Mesenchymal stem cell (in vitro differentiated cells and primary cell): ENCODE measurements at regions not wholly inside any gene's neighbourhood (a gene's known extent, or its start where the extent isn't known, plus 50 kb on each side); places are given as distances from the start of the nearest gene placed in this dataset.

ENCODE experiments used
- DNase-seq: peaks from one replicate; pipeline ENCODE4 v3.0.0-alpha.2; 2013
- H2AFZ ChIP-seq: one replicate; pipeline ENCODE4 v1.6.1; 2013; ENCODE audit warnings: low read depth, mild to moderate bottlenecking, control low read depth, inconsistent platforms, low read length, moderate library complexity
- H2AK5ac ChIP-seq: 2 replicates; pipeline ENCODE4 v1.6.1; 2013; ENCODE audit warnings: low read length, moderate library complexity, mild to moderate bottlenecking, inconsistent platforms; ENCODE audit not compliant: severe bottlenecking
- H2BK120ac ChIP-seq: one replicate; pipeline ENCODE4 v1.6.1; 2013; ENCODE audit warnings: low read depth, mild to moderate bottlenecking, inconsistent platforms, low read length, moderate library complexity
- H2BK12ac ChIP-seq, 2 experiments: one replicate each; pipeline ENCODE4 v1.6.1; 2013; ENCODE audit warnings: inconsistent platforms in 2 of 2, low read length in 2 of 2, mild to moderate bottlenecking in 2 of 2, moderate library complexity in 2 of 2, control low read depth in 1 of 2
- H2BK15ac ChIP-seq: one replicate; pipeline ENCODE4 v1.6.1; 2013; ENCODE audit warnings: mild to moderate bottlenecking, low read depth, inconsistent platforms; ENCODE audit not compliant: poor library complexity, severe bottlenecking
- H2BK5ac ChIP-seq: 2 replicates; pipeline ENCODE4 v1.6.1; 2013; ENCODE audit warnings: low read depth, mild to moderate bottlenecking, low read length, control low read depth, inconsistent platforms; ENCODE audit not compliant: poor library complexity, severe bottlenecking
- H3K14ac ChIP-seq, 2 experiments: one replicate each; pipeline ENCODE4 v1.6.1; 2013; ENCODE audit warnings: inconsistent platforms in 2 of 2, low read length in 2 of 2, control low read depth in 1 of 2, mild to moderate bottlenecking in 1 of 2, moderate library complexity in 1 of 2
- H3K18ac ChIP-seq, 2 experiments: one replicate each; pipeline ENCODE4 v1.6.1; 2013; ENCODE audit warnings: inconsistent platforms in 2 of 2, low read length in 2 of 2, control low read depth in 1 of 2, low read depth in 1 of 2, mild to moderate bottlenecking in 1 of 2
- H3K23ac ChIP-seq, 2 experiments: one replicate each; pipeline ENCODE4 v1.6.1; 2013; ENCODE audit warnings: inconsistent platforms in 2 of 2, low read length in 2 of 2, mild to moderate bottlenecking in 2 of 2, moderate library complexity in 2 of 2, control low read depth in 1 of 2
- H3K27ac ChIP-seq: 2 replicates; pipeline ENCODE4 v1.5.1; 2013; ENCODE audit warnings: mild to moderate bottlenecking, moderate library complexity, low read length, control low read depth, inconsistent platforms; ENCODE audit not compliant: poor library complexity, severe bottlenecking
- H3K27me3 ChIP-seq, 2 experiments: 2 replicates each; pipeline versions ENCODE4 v1.6.1 to v1.7.0; 2013; ENCODE audit warnings: low read length in 2 of 2, mild to moderate bottlenecking in 2 of 2, moderate library complexity in 2 of 2, control low read depth in 1 of 2, inconsistent platforms in 1 of 2; ENCODE audit not compliant: control insufficient read depth in 1 of 2, insufficient read depth in 1 of 2
- H3K36me3 ChIP-seq, 2 experiments: 2 replicates each; pipeline versions ENCODE4 v1.6.1 to v1.7.0; 2013; ENCODE audit warnings: low read length in 2 of 2, control low read depth in 1 of 2, inconsistent platforms in 1 of 2, low read depth in 1 of 2, mild to moderate bottlenecking in 1 of 2; ENCODE audit not compliant: insufficient read depth in 2 of 2, control insufficient read depth in 1 of 2
- H3K4ac ChIP-seq, 2 experiments: one replicate each; pipeline ENCODE4 v1.6.1; 2013; ENCODE audit warnings: inconsistent platforms in 2 of 2, low read length in 2 of 2, mild to moderate bottlenecking in 2 of 2, moderate library complexity in 2 of 2, control low read depth in 1 of 2, low read depth in 1 of 2
- H3K4me1 ChIP-seq: 2 replicates; pipeline ENCODE4 v1.6.1; 2013; ENCODE audit warnings: low read depth, low read length, control low read depth; ENCODE audit not compliant: control insufficient read depth, insufficient read depth
- H3K4me2 ChIP-seq: 2 replicates; pipeline ENCODE4 v1.6.1; 2013; ENCODE audit warnings: low read length, mild to moderate bottlenecking, inconsistent platforms; ENCODE audit not compliant: poor library complexity, severe bottlenecking
- H3K4me3 ChIP-seq, 2 experiments: 2 replicates each; pipeline versions ENCODE4 v1.5.1 to v1.7.0; 2013; ENCODE audit warnings: low read length in 2 of 2, mild to moderate bottlenecking in 2 of 2, control low read depth in 1 of 2, low read depth in 1 of 2; ENCODE audit not compliant: insufficient read depth in 1 of 2
- H3K79me1 ChIP-seq: replicated peaks from 2 replicates; pipeline ENCODE4 v1.6.1; 2013; ENCODE audit warnings: mild to moderate bottlenecking, control low read depth, low read length, inconsistent platforms; ENCODE audit not compliant: poor library complexity, severe bottlenecking
- H3K9ac ChIP-seq: 2 replicates; pipeline ENCODE4 v1.7.0; 2013; ENCODE audit warnings: mild to moderate bottlenecking, low read length, moderate library complexity
- H3K9me3 ChIP-seq: 2 replicates; pipeline ENCODE4 v1.7.0; 2013; ENCODE audit warnings: mild to moderate bottlenecking, low read length; ENCODE audit not compliant: control insufficient read depth
- H4K8ac ChIP-seq: one replicate; pipeline ENCODE4 v1.6.1; 2013; ENCODE audit warnings: inconsistent platforms, mild to moderate bottlenecking, low read length, moderate library complexity
- H4K91ac ChIP-seq: one replicate; pipeline ENCODE4 v1.6.1; 2013; ENCODE audit warnings: mild to moderate bottlenecking, low read length, inconsistent platforms
- WGBS: methylation state at CpG from one replicate; pipeline ENCODE4 v1.1.7; 2013; ENCODE audit warnings: mixed read lengths; 5-methylcytosine and 5-hydroxymethylcytosine counted together

DNA sequence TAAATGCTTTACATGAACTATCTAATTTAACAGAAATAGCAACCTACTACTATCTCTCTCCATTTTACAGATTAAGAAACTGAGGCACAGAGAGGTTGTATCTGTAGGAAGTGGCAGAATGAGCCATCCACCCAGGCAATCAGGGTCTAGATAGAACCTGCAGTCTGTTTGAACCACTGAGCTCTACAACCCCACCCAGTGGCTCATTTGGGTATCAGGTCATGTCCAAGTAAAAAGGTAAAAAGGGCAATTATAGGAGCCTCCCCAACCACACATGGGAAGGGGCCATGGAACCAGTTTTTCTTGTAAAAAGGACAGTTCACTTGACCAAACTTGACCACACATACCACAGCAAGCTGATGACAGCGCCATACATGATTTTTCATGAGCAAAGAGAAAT lies 92.9 kb upstream of the SGCG start:
- Histone ChIP-seq H3K14ac (no peak overlapping the region), H3K27me3 (no peaks in the 10 kb centered on the region), H3K18ac (no peak overlapping the region), H3K36me3 (no peaks in the 10 kb centered on the region), H3K79me1 (no peaks in the 10 kb centered on the region), H2BK120ac (no peak overlapping the region), H2BK12ac (no peak overlapping the region), H4K8ac (no peak overlapping the region), H3K4me3 (no peak overlapping the region), H3K27ac (no peak overlapping the region), H2AK5ac (no peak overlapping the region), H2AFZ (no peak overlapping the region), H3K9ac (no peak overlapping the region), H2BK5ac (no peak overlapping the region), H3K9me3 (no peaks in the 10 kb centered on the region), H3K4me2 (no peak overlapping the region), H3K4me1 (no peaks in the 10 kb centered on the region), H3K23ac (no peak overlapping the region), H3K4ac (no peak overlapping the region), H4K91ac (no peak overlapping the region), H2BK15ac (no peak overlapping the region)
- no peak for DNase-seq
- WGBS: 17% methylated on average over 1 of the region's 1 CpG

- Histone ChIP-seq H3K79me1 (no peaks in the 10 kb centered on the region), H4K8ac (no peak overlapping the region), H3K27ac (no peak overlapping the region), H2BK5ac (no peak overlapping the region), H3K18ac (no peak overlapping the region), H2BK120ac (no peak overlapping the region), H2BK15ac (no peak overlapping the region), H4K91ac (no peak overlapping the region), H3K36me3 (no peaks in the 10 kb centered on the region), H2AFZ (no peak overlapping the region), H3K14ac (no peak overlapping the region), H3K9me3 (no peaks in the 10 kb centered on the region), H2AK5ac (no peak overlapping the region), H3K9ac (no peak overlapping the region), H3K4ac (no peak overlapping the region), H3K4me3 (no peak overlapping the region), H2BK12ac (no peak overlapping the region), H3K4me2 (no peak overlapping the region), H3K23ac (no peak overlapping the region), H3K27me3 (peaks cover 0 to 2% of the 10 kb centered on the region in 2 experiments), H3K4me1 (no peaks in the 10 kb centered on the region)
- whole genome bisulfite sequencing: 77% methylated on average over 6 of the region's 7 CpGs
- DNase-seq: no peak
Observed at GRCh38 chr13:23098161-23098907, 82.4 kb upstream of the SGCG start.

- Histone ChIP-seq H3K79me1 (no peaks in the 10 kb centered on the region), H2BK5ac (no peak overlapping the region)
Observed at GRCh38 chr13:23105051-23105450, 75.7 kb upstream of the SGCG start.

GRCh38 chr13:23107665-23108064 lies 73.1 kb upstream of the SGCG start:
- no peak overlapping the region for H3K27ac ChIP-seq
- no peak overlapping the region for H3K18ac ChIP-seq
- DNase-seq: no peak
- H2AFZ ChIP-seq: no peak overlapping the region
- no peak overlapping the region for H3K4me2 ChIP-seq
- no peaks in the 10 kb centered on the region for H3K9me3 ChIP-seq
- no peak overlapping the region for H3K4me3 ChIP-seq
- H2BK120ac ChIP-seq: no peak overlapping the region
- H3K4me1 ChIP-seq: no peaks in the 10 kb centered on the region
- H3K23ac ChIP-seq: no peak overlapping the region
- no peak overlapping the region for H3K14ac ChIP-seq
- H3K27me3 ChIP-seq: no peaks in the 10 kb centered on the region
- no peaks in the 10 kb centered on the region for H3K36me3 ChIP-seq
- H2BK12ac ChIP-seq: no peak overlapping the region
- H2AK5ac ChIP-seq: no peak overlapping the region
- H3K79me1 ChIP-seq: no peaks in the 10 kb centered on the region
- no peak overlapping the region for H2BK5ac ChIP-seq
- no peak overlapping the region for H3K9ac ChIP-seq
- 72% methylated on average over 6 of the region's 7 CpGs for WGBS
- H4K91ac ChIP-seq: no peak overlapping the region
- no peak overlapping the region for H4K8ac ChIP-seq
- no peak overlapping the region for H3K4ac ChIP-seq
- H2BK15ac ChIP-seq: no peak overlapping the region

More at GRCh38 chr13:23105051-23105450, 75.7 kb upstream of the SGCG start:
- Histone ChIP-seq H4K91ac (no peak overlapping the region), H3K4me1 (no peaks in the 10 kb centered on the region), H2BK120ac (no peak overlapping the region), H2BK12ac (no peak overlapping the region), H3K27ac (no peak overlapping the region), H3K4me3 (no peak overlapping the region), H3K9me3 (no peaks in the 10 kb centered on the region), H3K4ac (no peak overlapping the region), H3K23ac (no peak overlapping the region), H3K36me3 (no peaks in the 10 kb centered on the region), H2BK15ac (no peak overlapping the region), H3K27me3 (no peaks in the 10 kb centered on the region), H3K14ac (no peak overlapping the region), H2AFZ (no peak overlapping the region), H3K9ac (no peak overlapping the region), H4K8ac (no peak overlapping the region), H2AK5ac (no peak overlapping the region), H3K18ac (no peak overlapping the region), H3K4me2 (no peak overlapping the region)
- WGBS: 72% methylated on average over 2 of the region's 3 CpGs
- DNase-seq: no peak
